ENCODE measurements at regions not wholly inside any gene's neighbourhood (a gene's known extent, or its start where the extent isn't known, plus 50 kb on each side); places are given as distances from the start of the nearest gene placed in this dataset.

DNA sequence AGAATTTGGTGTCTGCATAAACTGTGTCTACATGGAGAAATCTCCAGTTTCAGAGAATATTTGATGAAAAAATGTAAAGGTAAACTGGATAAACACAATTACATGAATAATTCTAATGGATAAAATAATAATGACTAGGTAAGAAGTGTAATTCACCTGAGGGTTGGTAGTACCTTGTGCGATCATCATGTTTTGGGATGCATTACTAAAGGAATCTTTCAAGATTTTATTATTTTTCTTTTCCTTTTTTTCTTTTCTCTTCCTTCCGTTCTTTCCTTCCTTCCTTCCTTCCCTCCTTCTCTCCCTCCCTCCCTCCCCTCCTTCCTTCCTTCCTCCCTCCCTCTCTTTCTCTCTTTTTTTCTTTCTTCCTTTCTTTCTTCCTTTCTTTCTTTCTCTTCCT, 818.7 kb downstream of the LTN1 start:
- CTCF ChIA-PET, result no interaction called here
- no peak for DNase-seq (ENCODE audit: low read depth, low spot score)
- Histone ChIP-seq H3K9me3 (replicated peaks; ENCODE audit: control insufficient read depth, insufficient read depth, low read length) (no peaks in the 10 kb centered on the region), H3K79me2 (ENCODE audit: control insufficient read depth, insufficient read depth, low read length) (no peaks in the 10 kb centered on the region), H3K27me3 (ENCODE audit: control insufficient read depth in 2 of 2, insufficient read depth in 2 of 2, low read length in 2 of 2) (no peaks in the 10 kb centered on the region), H3K9me1 (replicated peaks; ENCODE audit: control insufficient read depth, extremely low read depth, insufficient read depth, low read length) (no peaks in the 10 kb centered on the region), H3K27ac (ENCODE audit: insufficient read depth, low read depth, low read length) (no peak overlapping the region), H3K9ac (replicated peaks; ENCODE audit: extremely low read depth, insufficient read depth, low read length) (no peak overlapping the region), H3K4me3 (replicated peaks in 1 of 3; ENCODE audit: insufficient read depth in 1 of 3, low read depth in 1 of 3, low read length in 3 of 3) (no peak overlapping the region), H2AFZ (ENCODE audit: low read depth, low read length) (no peak overlapping the region), H3K36me3 (ENCODE audit: control insufficient read depth in 2 of 2, extremely low read depth in 1 of 2, insufficient read depth in 2 of 2, low read length in 2 of 2) (no peaks in the 10 kb centered on the region), H4K20me1 (replicated peaks; ENCODE audit: control insufficient read depth, extremely low read depth, insufficient read depth, low read length) (no peaks in the 10 kb centered on the region), H3K4me2 (ENCODE audit: insufficient read depth, low read length) (no peak overlapping the region), H3K4me1 (ENCODE audit: control insufficient read depth, extremely low read depth, insufficient read depth, low read length) (no peaks in the 10 kb centered on the region)
- no peak for TF ChIP-seq POLR2A (IDR thresholded peaks at IDR 0.05; ENCODE audit: low read depth, low read length)
- no peak for TF ChIP-seq JUN (IDR thresholded peaks at IDR 0.05; ENCODE audit: borderline replicate concordance, insufficient read depth, insufficient read length, low read depth)
- no peak for TF ChIP-seq GATA2 (IDR thresholded peaks at IDR 0.05; ENCODE audit: insufficient read depth, insufficient read length, low read depth, low read length)
- no peak for TF ChIP-seq FOS (IDR thresholded peaks at IDR 0.05; ENCODE audit: borderline replicate concordance, insufficient read depth, low read length)
- TF ChIP-seq POLR2AphosphoS5 (IDR thresholded peaks at IDR 0.05; ENCODE audit: insufficient read depth, low read depth, low read length), result no peak
- TF ChIP-seq EZH2 (IDR thresholded peaks at IDR 0.05; ENCODE audit: borderline replicate concordance, low read depth, low read length, severe bottlenecking), result no peak
- dilution Hi-C loops (cut with MboI; ENCODE audit: extremely low pct_ligation_motif_present, low sequenced_read_pairs), result no loop called here
- no TSS peak for BruUV-seq (replicated peaks)
- intact Hi-C loops (cut with micrococcal nuclease), result no loop called here
- FAIRE-seq, result no peak
- POLR2A ChIA-PET, result no interaction called here

DNA sequence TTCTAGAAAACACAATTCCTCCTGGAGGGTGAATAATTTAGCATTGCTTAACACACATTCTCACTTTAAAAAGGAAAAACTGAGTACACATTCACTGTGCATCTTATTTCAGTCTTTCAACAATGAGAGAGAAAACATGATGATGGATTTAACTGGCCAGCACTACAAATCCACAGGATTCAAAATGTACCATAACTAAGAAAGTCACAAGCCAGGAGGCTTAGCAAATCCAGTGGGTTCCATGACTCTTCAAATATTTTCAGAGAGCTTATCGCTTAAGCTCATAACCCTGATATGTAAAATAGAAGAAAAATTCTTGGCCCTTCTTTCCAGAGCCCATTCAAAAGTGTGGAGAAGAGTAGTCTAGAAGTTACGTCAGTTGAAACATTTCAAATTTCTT, 820.3 kb downstream of the LTN1 start:
- TF ChIP-seq POLR2AphosphoS5 (IDR thresholded peaks at IDR 0.05; ENCODE audit: insufficient read depth, low read depth, low read length) (no peak), JUN (IDR thresholded peaks at IDR 0.05; ENCODE audit: borderline replicate concordance, insufficient read depth, insufficient read length, low read depth) (no peak), GATA2 (IDR thresholded peaks at IDR 0.05; ENCODE audit: insufficient read depth, insufficient read length, low read depth, low read length) (no peak), POLR2A (IDR thresholded peaks at IDR 0.05; ENCODE audit: low read depth, low read length) (no peak), FOS (IDR thresholded peaks at IDR 0.05; ENCODE audit: borderline replicate concordance, insufficient read depth, low read length) (no peak), EZH2 (IDR thresholded peaks at IDR 0.05; ENCODE audit: borderline replicate concordance, low read depth, low read length, severe bottlenecking) (no peak), CTCF (IDR thresholded peaks at IDR 0.05; ENCODE audit: extremely low read depth in 1 of 2, insufficient read depth in 1 of 2, low read depth in 1 of 2, low read length in 2 of 2) (no peak), MYC (IDR thresholded peaks at IDR 0.05; ENCODE audit: low read depth, low read length) (no peak)
- TF ChIP-seq, protein P1, sequence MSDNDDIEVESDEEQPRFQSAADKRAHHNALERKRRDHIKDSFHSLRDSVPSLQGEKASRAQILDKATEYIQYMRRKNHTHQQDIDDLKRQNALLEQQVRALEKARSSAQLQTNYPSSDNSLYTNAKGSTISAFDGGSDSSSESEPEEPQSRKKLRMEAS (IDR thresholded peaks at IDR 0.05; ENCODE audit: insufficient read depth, insufficient read length), result no peak
- FAIRE-seq (no peak), DNase-seq (ENCODE audit: low read depth, low spot score) (no peak)
- Histone ChIP-seq H3K9ac (replicated peaks; ENCODE audit: extremely low read depth, insufficient read depth, low read length) (no peak overlapping the region), H3K4me2 (ENCODE audit: insufficient read depth, low read length) (no peak overlapping the region), H4K20me1 (replicated peaks; ENCODE audit: control insufficient read depth, extremely low read depth, insufficient read depth, low read length) (no peaks in the 10 kb centered on the region), H3K79me2 (ENCODE audit: control insufficient read depth, insufficient read depth, low read length) (no peaks in the 10 kb centered on the region), H3K4me1 (ENCODE audit: control insufficient read depth, extremely low read depth, insufficient read depth, low read length) (no peaks in the 10 kb centered on the region), H3K4me3 (replicated peaks in 1 of 3; ENCODE audit: insufficient read depth in 1 of 3, low read depth in 1 of 3, low read length in 3 of 3) (no peak overlapping the region), H3K27me3 (ENCODE audit: control insufficient read depth in 2 of 2, insufficient read depth in 2 of 2, low read length in 2 of 2) (no peaks in the 10 kb centered on the region), H2AFZ (ENCODE audit: low read depth, low read length) (no peak overlapping the region), H3K9me3 (replicated peaks; ENCODE audit: control insufficient read depth, insufficient read depth, low read length) (no peaks in the 10 kb centered on the region), H3K27ac (ENCODE audit: insufficient read depth, low read depth, low read length) (no peak overlapping the region), H3K36me3 (ENCODE audit: control insufficient read depth in 2 of 2, extremely low read depth in 1 of 2, insufficient read depth in 2 of 2, low read length in 2 of 2) (no peaks in the 10 kb centered on the region), H3K9me1 (replicated peaks; ENCODE audit: control insufficient read depth, extremely low read depth, insufficient read depth, low read length) (no peaks in the 10 kb centered on the region)
- dilution Hi-C loops (cut with MboI; ENCODE audit: extremely low pct_ligation_motif_present, low sequenced_read_pairs) (no loop called here), intact Hi-C loops (cut with micrococcal nuclease) (no loop called here)
- ChIA-PET POLR2A (no interaction called here), CTCF (interaction anchor here (1.2 kb wide), 1 partner anchor 573 kb away, joined by 3 read pairs; no protein-coding TSS in a partner anchor)
- no TSS peak for BruUV-seq (replicated peaks)
